MM.1S (cell line): ENCODE measurements at regions not wholly inside any gene's neighbourhood (a gene's known extent, or its start where the extent isn't known, plus 50 kb on each side); places are given as distances from the start of the nearest gene placed in this dataset.

Experiments
- DNase-seq: peaks from one replicate; pipeline ENCODE4 v3.0.0-alpha.2; 2015
- H2AFZ ChIP-seq: fragments of 300-600 bp; sonication (generic); 2 replicates; pipeline ENCODE4 v1.6.0; 2016; ENCODE audit warnings: antibody characterized with exemption, low read length
- H3F3A ChIP-seq: fragments of 300-600 bp; sonication (generic); 2 replicates; pipeline ENCODE4 v1.6.1; 2016; ENCODE audit warnings: mild to moderate bottlenecking, antibody characterized with exemption, low read length, moderate library complexity, mixed read lengths; ENCODE audit not compliant: insufficient read depth
- H3K27ac ChIP-seq: fragments of 300-600 bp; sonication (generic); 2 replicates; pipeline ENCODE4 v1.5.1; 2016; ENCODE audit warnings: mild to moderate bottlenecking, low read length
- H3K27me3 ChIP-seq: fragments of 300-600 bp; sonication (generic); replicated peaks from 2 replicates; pipeline ENCODE4 v1.6.0; 2016; ENCODE audit warnings: low read length; ENCODE audit not compliant: insufficient read depth
- H3K36me3 ChIP-seq: fragments of 300-600 bp; sonication (generic); replicated peaks from 2 replicates; pipeline ENCODE4 v1.6.1; 2016; ENCODE audit warnings: mild to moderate bottlenecking, low read length, mixed read lengths; ENCODE audit not compliant: insufficient read depth
- H3K4me1 ChIP-seq: fragments of 300-600 bp; sonication (generic); 2 replicates; pipeline ENCODE4 v1.6.1; 2016; ENCODE audit warnings: low read length, mixed read lengths
- H3K4me2 ChIP-seq: fragments of 300-600 bp; sonication (generic); 2 replicates; pipeline ENCODE4 v1.6.0; 2016; ENCODE audit warnings: low read depth, low read length
- H3K4me3 ChIP-seq: fragments of 300-600 bp; sonication (generic); 2 replicates; pipeline ENCODE4 v1.5.1; 2016; ENCODE audit warnings: low read length, mixed read lengths
- H3K79me2 ChIP-seq: fragments of 300-600 bp; sonication (generic); 2 replicates; pipeline ENCODE4 v1.6.1; 2016; ENCODE audit warnings: mixed run types, low read length, mixed read lengths
- H3K9ac ChIP-seq: fragments of 300-600 bp; sonication (generic); 2 replicates; pipeline ENCODE4 v1.6.1; 2016; ENCODE audit warnings: low read length, mixed read lengths
- H3K9me2 ChIP-seq: fragments of 300-600 bp; sonication (generic); replicated peaks from 2 replicates; pipeline ENCODE4 v1.6.1; 2016; ENCODE audit warnings: mild to moderate bottlenecking, low read length, mixed read lengths; ENCODE audit not compliant: insufficient read depth
- H3K9me3 ChIP-seq: fragments of 300-600 bp; sonication (generic); replicated peaks from 2 replicates; pipeline ENCODE4 v1.6.1; 2016; ENCODE audit warnings: mild to moderate bottlenecking, low read length, mixed read lengths; ENCODE audit not compliant: insufficient read depth
- H4K20me1 ChIP-seq: fragments of 300-600 bp; sonication (generic); 2 replicates; pipeline ENCODE4 v1.6.1; 2016; ENCODE audit warnings: mild to moderate bottlenecking, low read length, moderate library complexity, mixed read lengths; ENCODE audit not compliant: insufficient read depth
- CTCF ChIP-seq: fragments of 300-600 bp; sonication (generic); IDR thresholded peaks from 2 replicates; pipeline ENCODE4 v1.5.1; 2016; ENCODE audit warnings: antibody characterized with exemption, low read length, mixed read lengths
- EZH2 ChIP-seq: fragments of 300-600 bp; sonication (generic); optimal IDR thresholded peaks from 2 replicates; pipeline ENCODE3; 2017; ENCODE audit warnings: low read depth, mild to moderate bottlenecking, antibody characterized with exemption, low read length, mixed read lengths
- EZH2phosphoT487 ChIP-seq: fragments of 300-600 bp; sonication (generic); IDR thresholded peaks from 2 replicates; pipeline ENCODE4 v1.6.1; 2018; ENCODE audit warnings: antibody characterized with exemption, low read length

- H3K4me2 ChIP-seq: no peak overlapping the region
- H3K9ac ChIP-seq: no peak overlapping the region
- no peak for DNase-seq
- TF ChIP-seq EZH2 (no peak), EZH2phosphoT487 (no peak), CTCF (no peak)
- H3K4me1 ChIP-seq: no peaks in the 10 kb centered on the region
- no peak overlapping the region for H3K27ac ChIP-seq
- H3K4me3 ChIP-seq: no peak overlapping the region
- H3K9me3 ChIP-seq: no peaks in the 10 kb centered on the region
- no peaks in the 10 kb centered on the region for H3K79me2 ChIP-seq
- no peaks in the 10 kb centered on the region for H3K36me3 ChIP-seq
- no peaks in the 10 kb centered on the region for H3F3A ChIP-seq
- H3K27me3 ChIP-seq: no peaks in the 10 kb centered on the region
- H3K9me2 ChIP-seq: no peaks in the 10 kb centered on the region
- H4K20me1 ChIP-seq: no peaks in the 10 kb centered on the region
- H2AFZ ChIP-seq: no peak overlapping the region
These were observed 53.7 kb upstream of the OTOGL start for GRCh38 chr12:80045594-80045993.

DNA sequence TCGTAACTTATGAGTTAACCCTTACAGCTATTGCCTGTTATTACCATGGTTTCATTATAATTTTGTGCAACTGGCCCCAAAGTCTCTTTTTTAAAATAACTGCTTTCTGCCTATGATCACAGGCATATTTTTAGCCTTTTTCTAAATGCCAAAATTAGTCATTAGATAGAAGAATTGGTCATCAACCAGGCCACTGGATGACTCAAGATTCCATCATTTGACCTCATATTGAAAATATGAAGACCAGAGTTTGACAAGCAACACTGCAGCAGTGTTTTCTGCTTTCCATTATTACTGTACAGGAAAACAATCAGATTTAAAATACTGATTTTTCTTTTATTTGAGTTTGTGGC, 54.7 kb upstream of the OTOGL start:
- DNase-seq: no peak
- no peaks in the 10 kb centered on the region for H3K9me3 ChIP-seq
- H2AFZ ChIP-seq: no peak overlapping the region
- no peaks in the 10 kb centered on the region for H3F3A ChIP-seq
- H3K4me2 ChIP-seq: no peak overlapping the region
- H3K9me2 ChIP-seq: no peaks in the 10 kb centered on the region
- H3K36me3 ChIP-seq: no peaks in the 10 kb centered on the region
- H3K9ac ChIP-seq: no peak overlapping the region
- no peak overlapping the region for H3K4me3 ChIP-seq
- no peak overlapping the region for H3K27ac ChIP-seq
- no peak for TF ChIP-seq EZH2phosphoT487
- TF ChIP-seq CTCF: no peak
- no peak for TF ChIP-seq EZH2
- no peaks in the 10 kb centered on the region for H3K79me2 ChIP-seq
- H3K4me1 ChIP-seq: no peaks in the 10 kb centered on the region
- no peaks in the 10 kb centered on the region for H3K27me3 ChIP-seq
- no peaks in the 10 kb centered on the region for H4K20me1 ChIP-seq

DNA sequence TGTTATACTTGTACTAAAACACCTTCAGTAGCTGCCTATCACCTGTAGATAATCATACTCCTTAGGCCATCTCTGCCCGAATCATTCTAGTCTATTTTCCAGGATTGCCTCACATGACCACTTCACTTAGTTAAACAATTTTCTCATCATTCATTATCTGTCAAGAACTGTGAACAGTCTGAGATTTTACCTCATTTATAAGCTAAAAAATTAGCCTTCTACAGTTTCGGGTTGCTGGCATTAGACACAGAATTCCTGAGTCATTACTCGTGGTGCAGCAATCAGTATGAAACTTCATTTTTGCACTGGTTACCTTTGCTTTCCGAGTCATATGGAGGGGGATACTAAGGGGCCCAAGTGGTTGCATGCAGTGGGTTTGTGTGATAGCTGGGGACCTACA, 57.6 kb upstream of the OTOGL start:
- no peak overlapping the region for H3K9ac ChIP-seq
- H3K27me3 ChIP-seq: no peaks in the 10 kb centered on the region
- no peak overlapping the region for H2AFZ ChIP-seq
- H4K20me1 ChIP-seq: no peaks in the 10 kb centered on the region
- DNase-seq: no peak
- H3K79me2 ChIP-seq: no peaks in the 10 kb centered on the region
- H3K9me2 ChIP-seq: no peaks in the 10 kb centered on the region
- H3K9me3 ChIP-seq: no peaks in the 10 kb centered on the region
- H3K36me3 ChIP-seq: no peaks in the 10 kb centered on the region
- no peak overlapping the region for H3K27ac ChIP-seq
- no peak overlapping the region for H3K4me3 ChIP-seq
- no peaks in the 10 kb centered on the region for H3K4me1 ChIP-seq
- H3K4me2 ChIP-seq: no peak overlapping the region
- no peaks in the 10 kb centered on the region for H3F3A ChIP-seq
- TF ChIP-seq EZH2 (no peak), EZH2phosphoT487 (no peak), CTCF (no peak)

- TF ChIP-seq EZH2 (no peak), CTCF (no peak), EZH2phosphoT487 (no peak)
- H3K36me3 ChIP-seq: no peaks in the 10 kb centered on the region
These were observed 58.3 kb upstream of the OTOGL start for GRCh38 chr12:80041071-80041470.

More at GRCh38 chr12:80041071-80041470, 58.3 kb upstream of the OTOGL start:
- Histone ChIP-seq H2AFZ (no peak overlapping the region), H3K27me3 (no peaks in the 10 kb centered on the region), H3K4me1 (no peaks in the 10 kb centered on the region), H3K79me2 (no peaks in the 10 kb centered on the region), H3K4me3 (no peak overlapping the region), H3K4me2 (no peak overlapping the region), H3F3A (no peaks in the 10 kb centered on the region), H3K9ac (no peak overlapping the region), H3K9me3 (no peaks in the 10 kb centered on the region), H4K20me1 (no peaks in the 10 kb centered on the region), H3K27ac (no peak overlapping the region), H3K9me2 (no peaks in the 10 kb centered on the region)
- no peak for DNase-seq
